Naive B cell (primary cell): ENCODE measurements at regions not wholly inside any gene's neighbourhood (a gene's known extent, or its start where the extent isn't known, plus 50 kb on each side); places are given as distances from the start of the nearest gene placed in this dataset.

Source experiments
- ATAC-seq, 2 donors: fragments of 150-1000 bp; cut with Tn5 transposase; 2 replicates each; pipeline ENCODE4 v1.10.0; 2021; ENCODE audit warnings: low read depth in 2 of 2, mild to moderate bottlenecking in 2 of 2, moderate library complexity in 2 of 2
- DNase-seq: peaks from one replicate; pipeline ENCODE4 v3.0.0; 2022
- H3K27ac Mint-ChIP-seq, 6 donors: one replicate each; pipeline ENCODE4 v1.8.0; 2020 to 2022; ENCODE audit warnings: mild to moderate bottlenecking in 6 of 6, mixed read lengths in 6 of 6, moderate library complexity in 5 of 6, inconsistent platforms in 2 of 6
- H3K27me3 Mint-ChIP-seq, 3 donors: one replicate each; pipeline ENCODE4 v1.8.0; 2021 to 2022; ENCODE audit warnings: mixed read lengths in 3 of 3, mild to moderate bottlenecking in 1 of 3
- H3K36me3 Mint-ChIP-seq, 2 donors: one replicate each; pipeline ENCODE4 v1.8.0; 2020 to 2022; ENCODE audit warnings: mixed read lengths in 2 of 2, inconsistent platforms in 1 of 2, mild to moderate bottlenecking in 1 of 2
- H3K4me1 Mint-ChIP-seq, 3 donors: one replicate each; pipeline ENCODE4 v1.8.0; 2020 to 2022; ENCODE audit warnings: mixed read lengths in 3 of 3, inconsistent platforms in 1 of 3, mild to moderate bottlenecking in 1 of 3, moderate library complexity in 1 of 3
- H3K4me3 Mint-ChIP-seq, 8 donors: one replicate each; pipeline ENCODE4 v1.8.0; 2020 to 2022; ENCODE audit warnings: mild to moderate bottlenecking in 8 of 8, mixed read lengths in 8 of 8, moderate library complexity in 8 of 8, inconsistent platforms in 2 of 8
- H3K9me3 Mint-ChIP-seq, 7 donors: one replicate each; pipeline ENCODE4 v1.8.0; 2020 to 2022; ENCODE audit warnings: mixed read lengths in 7 of 7, mild to moderate bottlenecking in 5 of 7, inconsistent platforms in 2 of 7, moderate library complexity in 1 of 7

- no peak for ATAC-seq
- no peak overlapping the region for H3K4me3 Mint-ChIP-seq
- DNase-seq: no peak
- H3K27me3 Mint-ChIP-seq: no peaks in the 10 kb centered on the region
- H3K27ac Mint-ChIP-seq: no peak overlapping the region
- H3K4me1 Mint-ChIP-seq: no peaks in the 10 kb centered on the region
- H3K36me3 Mint-ChIP-seq: no peaks in the 10 kb centered on the region
- H3K9me3 Mint-ChIP-seq: peaks cover 0 to 5% (median 2%) of the 10 kb centered on the region in 7 donors
Observed at GRCh38 chr2:184507254-184507653, 91.1 kb upstream of the ZNF804A start.

GRCh38 chr2:184517402-184517801 is 80.9 kb upstream of the ZNF804A start:
- DNase-seq: no peak
- H3K9me3 Mint-ChIP-seq: peaks cover 0 to 6% (median 0%) of the 10 kb centered on the region in 7 donors
- no peaks in the 10 kb centered on the region for H3K36me3 Mint-ChIP-seq
- H3K27me3 Mint-ChIP-seq: no peaks in the 10 kb centered on the region
- no peak overlapping the region for H3K27ac Mint-ChIP-seq
- H3K4me1 Mint-ChIP-seq: no peaks in the 10 kb centered on the region
- no peak overlapping the region for H3K4me3 Mint-ChIP-seq
- ATAC-seq: no peak

- Mint-ChIP-seq H3K9me3 (peaks cover 0 to 6% (median 0%) of the 10 kb centered on the region in 7 donors), H3K4me3 (no peak overlapping the region), H3K36me3 (no peaks in the 10 kb centered on the region), H3K4me1 (no peaks in the 10 kb centered on the region), H3K27ac (no peak overlapping the region), H3K27me3 (no peaks in the 10 kb centered on the region)
- DNase-seq (no peak), ATAC-seq (no peak)
Observed at GRCh38 chr2:184520441-184520840, 77.9 kb upstream of the ZNF804A start.

GRCh38 chr2:184523732-184524131 is 74.6 kb upstream of the ZNF804A start:
- H3K4me1 Mint-ChIP-seq: no peaks in the 10 kb centered on the region
- no peak for DNase-seq
- no peak overlapping the region for H3K27ac Mint-ChIP-seq
- H3K36me3 Mint-ChIP-seq: no peaks in the 10 kb centered on the region
- H3K27me3 Mint-ChIP-seq: no peaks in the 10 kb centered on the region
- H3K4me3 Mint-ChIP-seq: no peak overlapping the region
- ATAC-seq: no peak
- H3K9me3 Mint-ChIP-seq: peaks cover 4 to 17% (median 12%) of the 10 kb centered on the region in 7 donors

GRCh38 chr2:184524551-184525382 is 73.6 kb upstream of the ZNF804A start:
- no peak overlapping the region for H3K27ac Mint-ChIP-seq
- no peaks in the 10 kb centered on the region for H3K36me3 Mint-ChIP-seq
- no peak for DNase-seq
- no peaks in the 10 kb centered on the region for H3K27me3 Mint-ChIP-seq
- no peak for ATAC-seq
- H3K4me3 Mint-ChIP-seq: no peak overlapping the region
- no peaks in the 10 kb centered on the region for H3K4me1 Mint-ChIP-seq
- H3K9me3 Mint-ChIP-seq: peaks cover 4 to 27% (median 14%) of the 10 kb centered on the region in 7 donors

GRCh38 chr2:184527058-184527457 is 71.3 kb upstream of the ZNF804A start:
- no peaks in the 10 kb centered on the region for H3K27me3 Mint-ChIP-seq
- no peak for DNase-seq
- no peaks in the 10 kb centered on the region for H3K36me3 Mint-ChIP-seq
- H3K27ac Mint-ChIP-seq: no peak overlapping the region
- H3K4me1 Mint-ChIP-seq: no peaks in the 10 kb centered on the region
- no peak overlapping the region for H3K4me3 Mint-ChIP-seq
- H3K9me3 Mint-ChIP-seq: peaks cover 4 to 28% (median 14%) of the 10 kb centered on the region in 7 donors
- ATAC-seq: no peak

- H3K27ac Mint-ChIP-seq: no peak overlapping the region
- peaks cover 4 to 28% (median 14%) of the 10 kb centered on the region in 7 donors for H3K9me3 Mint-ChIP-seq
- ATAC-seq (no peak), DNase-seq (no peak)
- H3K27me3 Mint-ChIP-seq: no peaks in the 10 kb centered on the region
- H3K4me1 Mint-ChIP-seq: no peaks in the 10 kb centered on the region
- no peaks in the 10 kb centered on the region for H3K36me3 Mint-ChIP-seq
- no peak overlapping the region for H3K4me3 Mint-ChIP-seq
Observed at GRCh38 chr2:184528119-184528518, 70.2 kb upstream of the ZNF804A start.

- Mint-ChIP-seq H3K4me1 (no peaks in the 10 kb centered on the region), H3K27me3 (no peaks in the 10 kb centered on the region), H3K9me3 (peaks cover 4 to 28% (median 14%) of the 10 kb centered on the region in 7 donors), H3K4me3 (no peak overlapping the region), H3K36me3 (no peaks in the 10 kb centered on the region), H3K27ac (no peak overlapping the region)
- ATAC-seq: no peak
- no peak for DNase-seq
Observed at GRCh38 chr2:184530239-184530638, 68.1 kb upstream of the ZNF804A start.

- ATAC-seq (no peak), DNase-seq (no peak)
- no peaks in the 10 kb centered on the region for H3K4me1 Mint-ChIP-seq
- no peaks in the 10 kb centered on the region for H3K27me3 Mint-ChIP-seq
- no peak overlapping the region for H3K27ac Mint-ChIP-seq
- H3K9me3 Mint-ChIP-seq: peaks cover 4 to 28% (median 14%) of the 10 kb centered on the region in 7 donors
- no peaks in the 10 kb centered on the region for H3K36me3 Mint-ChIP-seq
- H3K4me3 Mint-ChIP-seq: no peak overlapping the region
Observed at GRCh38 chr2:184530959-184531358, 67.4 kb upstream of the ZNF804A start.

- no peaks in the 10 kb centered on the region for H3K36me3 Mint-ChIP-seq
- H3K27ac Mint-ChIP-seq: no peak overlapping the region
- no peaks in the 10 kb centered on the region for H3K27me3 Mint-ChIP-seq
- H3K4me1 Mint-ChIP-seq: no peaks in the 10 kb centered on the region
- no peak overlapping the region for H3K4me3 Mint-ChIP-seq
- ATAC-seq (no peak), DNase-seq (no peak)
- H3K9me3 Mint-ChIP-seq: peaks cover 4 to 22% (median 10%) of the 10 kb centered on the region in 7 donors
Observed at GRCh38 chr2:184532551-184532950, 65.8 kb upstream of the ZNF804A start.

GRCh38 chr2:184534986-184535385 is 63.3 kb upstream of the ZNF804A start:
- DNase-seq (no peak), ATAC-seq (no peak)
- Mint-ChIP-seq H3K4me1 (no peaks in the 10 kb centered on the region), H3K27ac (no peak overlapping the region), H3K4me3 (no peak overlapping the region), H3K36me3 (no peaks in the 10 kb centered on the region), H3K9me3 (peaks cover 0 to 2% (median 0%) of the 10 kb centered on the region in 7 donors), H3K27me3 (no peaks in the 10 kb centered on the region)

GRCh38 chr2:184540246-184540789 is 58.0 kb upstream of the ZNF804A start:
- DNase-seq (no peak), ATAC-seq (no peak)
- H3K27me3 Mint-ChIP-seq: no peaks in the 10 kb centered on the region
- H3K4me1 Mint-ChIP-seq: no peaks in the 10 kb centered on the region
- H3K4me3 Mint-ChIP-seq: no peak overlapping the region
- no peak overlapping the region for H3K27ac Mint-ChIP-seq
- peaks cover 0 to 3% (median 0%) of the 10 kb centered on the region in 7 donors for H3K9me3 Mint-ChIP-seq
- H3K36me3 Mint-ChIP-seq: no peaks in the 10 kb centered on the region

GRCh38 chr2:184541591-184541990 is 56.7 kb upstream of the ZNF804A start:
- Mint-ChIP-seq H3K36me3 (no peaks in the 10 kb centered on the region), H3K27me3 (no peaks in the 10 kb centered on the region)
- no peak for ATAC-seq

GRCh38 chr2:184543832-184544231 is 54.5 kb upstream of the ZNF804A start:
- peaks cover 0 to 3% (median 0%) of the 10 kb centered on the region in 7 donors for H3K9me3 Mint-ChIP-seq
- H3K27ac Mint-ChIP-seq: no peak overlapping the region
- no peak for DNase-seq
- no peak for ATAC-seq
- no peaks in the 10 kb centered on the region for H3K36me3 Mint-ChIP-seq
- no peak overlapping the region for H3K4me3 Mint-ChIP-seq
- no peaks in the 10 kb centered on the region for H3K4me1 Mint-ChIP-seq
- H3K27me3 Mint-ChIP-seq: no peaks in the 10 kb centered on the region

More at GRCh38 chr2:184541591-184541990, 56.7 kb upstream of the ZNF804A start:
- Mint-ChIP-seq H3K9me3 (peaks cover 0 to 3% (median 0%) of the 10 kb centered on the region in 7 donors), H3K27ac (no peak overlapping the region), H3K4me3 (no peak overlapping the region), H3K4me1 (no peaks in the 10 kb centered on the region)
- no peak for DNase-seq
